Smooth muscle cell (in vitro differentiated cells): ENCODE measurements at regions not wholly inside any gene's neighbourhood (a gene's known extent, or its start where the extent isn't known, plus 50 kb on each side); places are given as distances from the start of the nearest gene placed in this dataset.

Experiments used
- DNase-seq: peaks from one replicate; lab custom pipeline; 2025; ENCODE audit not compliant: unreplicated experiment; lab: John Stamatoyannopoulos, UW
- H2AFZ ChIP-seq: fragments of 200-600 bp; sonication (generic); 2 replicates; pipeline ENCODE4 v1.6.0; 2016; ENCODE audit warnings: antibody characterized with exemption, low read depth, mild to moderate bottlenecking
- H3F3A ChIP-seq: fragments of 200-600 bp; sonication (generic); 2 replicates; pipeline ENCODE4 v1.6.0; 2017; ENCODE audit warnings: antibody characterized with exemption, low read depth
- H3K27ac ChIP-seq: fragments of 200-600 bp; sonication (generic); 2 replicates; pipeline ENCODE4 v1.5.1; 2016; ENCODE audit warnings: low read depth, mild to moderate bottlenecking
- H3K27me3 ChIP-seq: fragments of 200-600 bp; sonication (generic); 2 replicates; pipeline ENCODE4 v1.6.1; 2016; ENCODE audit warnings: low read depth, mild to moderate bottlenecking
- H3K36me3 ChIP-seq: fragments of 200-600 bp; sonication (generic); 2 replicates; pipeline ENCODE4 v1.5.1; 2016; ENCODE audit warnings: low read depth
- H3K4me1 ChIP-seq: fragments of 200-600 bp; sonication (generic); 2 replicates; pipeline ENCODE4 v1.5.1; 2016; ENCODE audit warnings: low read depth
- H3K4me2 ChIP-seq: fragments of 200-600 bp; sonication (generic); 2 replicates; pipeline ENCODE4 v1.6.0; 2016; ENCODE audit warnings: mild to moderate bottlenecking
- H3K4me3 ChIP-seq: fragments of 200-600 bp; sonication (generic); 2 replicates; pipeline ENCODE4 v1.5.1; 2016; ENCODE audit warnings: mild to moderate bottlenecking
- H3K79me2 ChIP-seq: fragments of 200-600 bp; sonication (generic); 2 replicates; pipeline ENCODE4 v1.6.0; 2016; ENCODE audit warnings: low read depth, mild to moderate bottlenecking
- H3K9ac ChIP-seq: fragments of 200-600 bp; sonication (generic); 2 replicates; pipeline ENCODE4 v1.6.0; 2016; ENCODE audit warnings: low read depth
- H3K9me3 ChIP-seq: fragments of 200-600 bp; sonication (generic); replicated peaks from 2 replicates; pipeline ENCODE4 v1.5.1; 2016; ENCODE audit warnings: low read depth
- H4K20me1 ChIP-seq: fragments of 200-600 bp; sonication (generic); 2 replicates; pipeline ENCODE4 v1.6.0; 2016; ENCODE audit warnings: low read depth
- WGBS: methylation state at CpG from one replicate; pipeline ENCODE4 v1.1.7; 2016; ENCODE audit warnings: low lambda C conversion rate; 5-methylcytosine and 5-hydroxymethylcytosine counted together
- TF ChIP-seq, protein P1 (sequence below): fragments of 200-600 bp; sonication (generic); IDR thresholded peaks from 2 replicates; pipeline ENCODE4 v1.5.1; 2017; ENCODE audit warnings: borderline replicate concordance, mild to moderate bottlenecking, antibody characterized with exemption; ENCODE audit not compliant: insufficient read depth, poor library complexity, severe bottlenecking

DNA sequence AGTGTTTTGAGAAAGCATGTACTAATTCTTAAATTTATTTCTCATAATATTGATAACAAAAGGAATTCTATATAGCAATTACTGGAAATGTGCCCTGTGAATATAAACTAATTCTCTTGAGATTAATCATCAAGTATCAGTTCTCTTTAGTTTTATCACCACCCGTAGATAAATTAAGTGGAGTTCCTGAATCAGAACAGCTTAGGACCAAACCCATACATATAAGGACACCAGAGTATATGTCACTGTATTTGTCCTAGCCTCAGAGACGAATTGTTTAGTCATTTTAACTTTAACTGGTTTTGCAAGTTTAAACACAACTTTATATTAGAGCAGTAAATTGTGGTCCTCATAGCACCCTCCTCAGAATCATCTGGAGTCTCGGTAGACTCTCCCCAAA lies 572.0 kb downstream of the UTRN start:
- H3K36me3 ChIP-seq, result no peaks in the 10 kb centered on the region
- H3K4me2 ChIP-seq, result no peak overlapping the region
- no peak overlapping the region for H2AFZ ChIP-seq
- H3K4me3 ChIP-seq, result no peak overlapping the region
- no peaks in the 10 kb centered on the region for H3K79me2 ChIP-seq
- TF ChIP-seq, protein P1, sequence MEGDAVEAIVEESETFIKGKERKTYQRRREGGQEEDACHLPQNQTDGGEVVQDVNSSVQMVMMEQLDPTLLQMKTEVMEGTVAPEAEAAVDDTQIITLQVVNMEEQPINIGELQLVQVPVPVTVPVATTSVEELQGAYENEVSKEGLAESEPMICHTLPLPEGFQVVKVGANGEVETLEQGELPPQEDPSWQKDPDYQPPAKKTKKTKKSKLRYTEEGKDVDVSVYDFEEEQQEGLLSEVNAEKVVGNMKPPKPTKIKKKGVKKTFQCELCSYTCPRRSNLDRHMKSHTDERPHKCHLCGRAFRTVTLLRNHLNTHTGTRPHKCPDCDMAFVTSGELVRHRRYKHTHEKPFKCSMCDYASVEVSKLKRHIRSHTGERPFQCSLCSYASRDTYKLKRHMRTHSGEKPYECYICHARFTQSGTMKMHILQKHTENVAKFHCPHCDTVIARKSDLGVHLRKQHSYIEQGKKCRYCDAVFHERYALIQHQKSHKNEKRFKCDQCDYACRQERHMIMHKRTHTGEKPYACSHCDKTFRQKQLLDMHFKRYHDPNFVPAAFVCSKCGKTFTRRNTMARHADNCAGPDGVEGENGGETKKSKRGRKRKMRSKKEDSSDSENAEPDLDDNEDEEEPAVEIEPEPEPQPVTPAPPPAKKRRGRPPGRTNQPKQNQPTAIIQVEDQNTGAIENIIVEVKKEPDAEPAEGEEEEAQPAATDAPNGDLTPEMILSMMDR, result no peak
- no peaks in the 10 kb centered on the region for H3K9me3 ChIP-seq
- WGBS, result 87% methylated on average over 3 of the region's 3 CpGs
- DNase-seq, result no peak
- no peak overlapping the region for H3K9ac ChIP-seq
- H3K27me3 ChIP-seq, result no peaks in the 10 kb centered on the region
- H3K27ac ChIP-seq, result no peak overlapping the region
- H3K4me1 ChIP-seq, result no peaks in the 10 kb centered on the region
- no peaks in the 10 kb centered on the region for H4K20me1 ChIP-seq
- H3F3A ChIP-seq, result no peaks in the 10 kb centered on the region

DNA sequence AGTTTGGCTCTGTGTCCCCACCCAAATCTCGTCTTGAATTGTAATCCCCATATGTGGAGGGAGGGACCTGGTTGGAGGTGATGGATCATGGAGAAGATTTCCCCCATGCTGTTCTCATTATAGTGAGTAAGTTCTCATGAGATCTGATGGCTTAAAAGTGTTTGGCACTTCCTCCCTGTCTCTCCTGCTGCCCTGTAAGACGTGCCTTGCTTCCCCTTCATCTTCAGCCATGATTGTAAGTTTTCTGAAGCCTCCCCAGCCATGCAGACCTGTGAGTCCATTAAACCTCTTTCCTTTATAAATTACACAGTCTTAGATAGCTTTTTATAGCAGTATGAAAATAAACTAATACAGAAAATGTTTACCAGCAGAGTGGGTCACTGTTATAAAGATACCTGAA lies 577.6 kb downstream of the UTRN start:
- Histone ChIP-seq H3K79me2 (no peaks in the 10 kb centered on the region), H3K27ac (no peak overlapping the region), H3K4me2 (no peak overlapping the region), H3K27me3 (no peaks in the 10 kb centered on the region), H3K4me3 (no peak overlapping the region), H3K9ac (no peak overlapping the region), H3K4me1 (peaks cover 1% of the 10 kb centered on the region), H3K36me3 (no peaks in the 10 kb centered on the region), H2AFZ (no peak overlapping the region), H4K20me1 (no peaks in the 10 kb centered on the region), H3K9me3 (no peaks in the 10 kb centered on the region), H3F3A (no peaks in the 10 kb centered on the region)
- TF ChIP-seq, protein P1, result no peak
- WGBS, result 89% methylated on average over 2 of the region's 2 CpGs
- DNase-seq, result no peak

DNA sequence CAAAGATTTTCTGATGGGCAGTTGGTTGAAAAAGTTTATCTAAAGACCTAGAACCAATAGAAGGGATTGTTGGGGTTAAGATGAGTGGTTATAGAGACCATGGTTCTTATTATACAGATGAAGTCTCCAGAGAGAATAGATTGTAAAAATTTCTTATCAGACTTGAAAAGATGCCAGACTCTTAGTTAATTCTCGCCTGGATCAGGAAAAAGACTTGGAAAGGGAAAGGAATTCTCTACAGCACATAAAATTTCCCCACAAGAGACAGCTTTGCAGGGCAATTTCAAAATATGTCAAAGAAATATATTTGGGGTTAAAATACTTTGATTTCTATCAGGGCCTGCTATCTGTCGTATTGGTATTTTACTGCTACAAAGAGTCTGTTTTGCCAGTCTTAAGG lies 582.6 kb downstream of the UTRN start:
- H3K4me2 ChIP-seq, result no peak overlapping the region

DNA sequence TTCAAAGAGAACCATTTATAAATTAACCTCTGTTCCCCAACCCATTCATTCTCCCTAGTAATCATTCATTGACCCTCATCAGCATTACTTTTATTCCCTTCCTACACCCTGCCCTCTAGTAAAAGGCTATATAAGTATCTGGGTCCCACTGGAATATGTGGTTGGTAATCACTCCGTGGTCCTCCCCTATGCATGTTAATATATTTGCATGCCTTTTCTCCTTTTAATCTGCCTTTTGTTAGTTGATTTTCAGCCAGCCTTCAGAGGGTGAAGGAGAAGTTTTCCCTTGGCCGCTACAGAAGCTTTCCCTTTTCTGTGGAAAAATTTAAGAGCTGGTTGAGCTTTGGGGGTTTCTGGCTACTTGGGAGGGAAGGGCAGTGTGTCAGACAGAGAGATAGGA lies 585.6 kb downstream of the UTRN start:
- Histone ChIP-seq H3K79me2 (no peaks in the 10 kb centered on the region), H4K20me1 (no peaks in the 10 kb centered on the region), H3K27ac (no peak overlapping the region), H3K4me2 (no peak overlapping the region), H3K9ac (no peak overlapping the region), H3K36me3 (no peaks in the 10 kb centered on the region), H2AFZ (no peak overlapping the region), H3K4me3 (no peak overlapping the region), H3F3A (peaks cover 3% of the 10 kb centered on the region), H3K4me1 (peaks cover 4% of the 10 kb centered on the region), H3K9me3 (no peaks in the 10 kb centered on the region), H3K27me3 (no peaks in the 10 kb centered on the region)
- TF ChIP-seq, protein P1, result no peak
- 43% methylated on average over 2 of the region's 2 CpGs for WGBS
- DNase-seq, result no peak

More for the DNA sequence above, 582.6 kb downstream of the UTRN start:
- 41% methylated on average over 2 of the region's 2 CpGs for WGBS
- H3K4me1 ChIP-seq, result peaks cover 4% of the 10 kb centered on the region
- H3K4me3 ChIP-seq, result no peak overlapping the region
- H3K79me2 ChIP-seq, result no peaks in the 10 kb centered on the region
- no peaks in the 10 kb centered on the region for H3K27me3 ChIP-seq
- no peak overlapping the region for H3K9ac ChIP-seq
- H3K36me3 ChIP-seq, result no peaks in the 10 kb centered on the region
- no peak overlapping the region for H3K27ac ChIP-seq
- H4K20me1 ChIP-seq, result no peaks in the 10 kb centered on the region
- TF ChIP-seq, protein P1, result no peak
- no peak overlapping the region for H2AFZ ChIP-seq
- no peaks in the 10 kb centered on the region for H3K9me3 ChIP-seq
- H3F3A ChIP-seq, result peaks cover 3% of the 10 kb centered on the region
- DNase-seq, result no peak
